Suprapubic skin (tissue), 4 donors: ENCODE measurements at regions not wholly inside any gene's neighbourhood (a gene's known extent, or its start where the extent isn't known, plus 50 kb on each side); places are given as distances from the start of the nearest gene placed in this dataset.

Experiments
- DNase-seq, 2 donors: peaks; one replicate each; pipeline ENCODE4 v3.0.0-alpha.2; 2019; ENCODE audit warnings: low spot score in 2 of 2
- H3K27ac ChIP-seq: fragments of 200-600 bp; sonication (generic); one replicate; pipeline ENCODE4 v1.5.1; 2019
- H3K27me3 ChIP-seq: fragments of 200-600 bp; sonication (generic); one replicate; pipeline ENCODE4 v1.5.1; 2019
- H3K36me3 ChIP-seq: fragments of 200-600 bp; sonication (generic); one replicate; pipeline ENCODE4 v1.5.1; 2019
- H3K4me1 ChIP-seq: fragments of 200-600 bp; sonication (generic); one replicate; pipeline ENCODE4 v1.5.1; 2019
- H3K4me3 ChIP-seq: fragments of 200-600 bp; sonication (generic); one replicate; pipeline ENCODE4 v1.5.1; 2019; ENCODE audit warnings: mild to moderate bottlenecking
- H3K9me3 ChIP-seq: fragments of 200-600 bp; sonication (generic); one replicate; pipeline ENCODE4 v1.5.1; 2019
- CTCF ChIP-seq, 2 donors: fragments of 200-600 bp in 1 of 2; fragments of 450-650 bp in 1 of 2; sonication (generic) in 1 of 2; IDR thresholded peaks; one replicate each; pipeline ENCODE4 v1.5.1; 2016 to 2019; ENCODE audit warnings: antibody characterized with exemption in 2 of 2, mild to moderate bottlenecking in 1 of 2, moderate library complexity in 1 of 2
- EP300 ChIP-seq: sonication (generic); formaldehyde crosslinking; IDR thresholded peaks from one replicate; pipeline ENCODE4 v1.6.1; 2017; ENCODE audit warnings: antibody characterized with exemption
- POLR2A ChIP-seq, 2 donors: fragments of 450-650 bp; IDR thresholded peaks; one replicate each; pipeline ENCODE4 v1.6.1; 2017; ENCODE audit warnings: antibody characterized with exemption in 2 of 2, mild to moderate bottlenecking in 2 of 2, moderate library complexity in 2 of 2
- POLR2AphosphoS5 ChIP-seq, 3 donors: sonication (generic); formaldehyde crosslinking; IDR thresholded peaks; one replicate each; pipeline ENCODE4 v1.6.1; 2017; ENCODE audit warnings: antibody characterized with exemption in 3 of 3
- WGBS: methylation state at CpG from one replicate; pipeline ENCODE4 v1.1.5; 2018; 5-methylcytosine and 5-hydroxymethylcytosine counted together

- Histone ChIP-seq H3K27me3 (no peaks in the 10 kb centered on the region), H3K9me3 (no peaks in the 10 kb centered on the region), H3K4me1 (no peaks in the 10 kb centered on the region), H3K36me3 (no peaks in the 10 kb centered on the region), H3K4me3 (no peak overlapping the region), H3K27ac (no peak overlapping the region)
- 95% methylated on average over 1 of the region's 1 CpG for WGBS
- no peak for TF ChIP-seq EP300
- no peak for TF ChIP-seq POLR2AphosphoS5 (IDR thresholded peaks at IDR 0.05)
- TF ChIP-seq POLR2A (IDR thresholded peaks at IDR 0.05), result no peak
- no peak for TF ChIP-seq CTCF (IDR thresholded peaks at IDR 0.05)
- no peak for DNase-seq
These were observed 621.2 kb upstream of the NRP1 start for GRCh38 chr10:33955676-33956075.

GRCh38 chr10:33952692-33953360, 618.4 kb upstream of the NRP1 start:
- no peak for TF ChIP-seq POLR2A (IDR thresholded peaks at IDR 0.05)
- no peak for TF ChIP-seq POLR2AphosphoS5 (IDR thresholded peaks at IDR 0.05)
- no peak for TF ChIP-seq CTCF (IDR thresholded peaks at IDR 0.05)
- TF ChIP-seq EP300, result no peak
- 91% methylated on average over 8 of the region's 8 CpGs for WGBS
- no peaks in the 10 kb centered on the region for H3K27me3 ChIP-seq

GRCh38 chr10:33950206-33950605, 615.7 kb upstream of the NRP1 start:
- no peaks in the 10 kb centered on the region for H3K27me3 ChIP-seq
- DNase-seq, result no peak
- TF ChIP-seq POLR2AphosphoS5 (IDR thresholded peaks at IDR 0.05), result no peak
- no peak for TF ChIP-seq POLR2A (IDR thresholded peaks at IDR 0.05)
- no peak for TF ChIP-seq CTCF (IDR thresholded peaks at IDR 0.05)
- no peak for TF ChIP-seq EP300
- H3K27ac ChIP-seq, result no peak overlapping the region
- H3K4me3 ChIP-seq, result no peak overlapping the region
- no peaks in the 10 kb centered on the region for H3K4me1 ChIP-seq
- 94% methylated on average over 1 of the region's 1 CpG for WGBS
- H3K36me3 ChIP-seq, result no peaks in the 10 kb centered on the region
- no peaks in the 10 kb centered on the region for H3K9me3 ChIP-seq

More at GRCh38 chr10:33952692-33953360, 618.4 kb upstream of the NRP1 start:
- no peak overlapping the region for H3K4me3 ChIP-seq
- no peaks in the 10 kb centered on the region for H3K9me3 ChIP-seq
- no peaks in the 10 kb centered on the region for H3K4me1 ChIP-seq
- no peak overlapping the region for H3K27ac ChIP-seq
- DNase-seq, result no peak
- H3K36me3 ChIP-seq, result no peaks in the 10 kb centered on the region

DNA sequence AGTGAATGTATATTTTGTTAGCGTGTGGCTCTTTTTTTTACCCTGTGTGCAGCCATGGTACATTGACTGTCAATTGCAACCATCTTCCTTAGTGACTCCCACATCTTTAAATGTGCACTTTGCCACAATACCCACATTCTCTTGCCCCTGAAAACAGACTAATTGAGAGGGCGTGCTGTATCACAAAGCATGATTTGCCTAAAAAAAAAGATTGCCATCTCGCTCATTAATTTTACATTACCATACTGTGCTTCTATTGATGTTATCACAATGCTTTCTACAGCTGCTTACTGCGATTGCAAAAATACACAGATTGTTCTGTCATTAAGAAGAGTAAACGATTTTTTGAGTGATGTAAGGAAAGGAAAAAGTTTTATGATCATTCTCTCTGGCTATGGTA, 613.1 kb upstream of the NRP1 start:
- no peaks in the 10 kb centered on the region for H3K27me3 ChIP-seq
- no peak overlapping the region for H3K27ac ChIP-seq
- H3K4me1 ChIP-seq, result no peaks in the 10 kb centered on the region
- H3K36me3 ChIP-seq, result no peaks in the 10 kb centered on the region
- 68% methylated on average over 5 of the region's 5 CpGs for WGBS
- TF ChIP-seq EP300 (no peak), CTCF (IDR thresholded peaks at IDR 0.05) (no peak), POLR2AphosphoS5 (IDR thresholded peaks at IDR 0.05) (no peak), POLR2A (IDR thresholded peaks at IDR 0.05) (no peak)
- no peaks in the 10 kb centered on the region for H3K9me3 ChIP-seq
- no peak overlapping the region for H3K4me3 ChIP-seq
- DNase-seq, result no peak

DNA sequence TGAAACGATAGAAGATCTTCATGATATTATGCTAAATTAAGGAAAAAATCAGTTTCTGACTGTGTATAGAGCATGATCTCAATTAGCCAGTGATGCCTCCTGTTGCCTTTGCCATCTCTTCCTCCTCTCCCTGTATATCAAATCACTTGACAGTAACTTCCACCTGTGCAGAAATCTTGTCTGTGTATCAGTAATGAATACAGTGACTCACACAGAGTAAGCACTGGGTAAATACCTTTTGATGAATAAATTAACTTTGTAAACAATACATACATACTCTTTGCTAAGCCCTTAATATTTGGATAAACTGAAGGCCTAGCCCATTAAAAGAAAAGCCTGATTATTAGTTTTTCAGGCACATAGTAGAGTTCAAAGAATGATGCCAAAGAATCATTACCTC, 610.6 kb upstream of the NRP1 start:
- H3K4me3 ChIP-seq, result no peak overlapping the region

More for the DNA sequence above, 610.6 kb upstream of the NRP1 start:
- Histone ChIP-seq H3K27ac (no peak overlapping the region), H3K36me3 (no peaks in the 10 kb centered on the region), H3K4me1 (no peaks in the 10 kb centered on the region), H3K9me3 (no peaks in the 10 kb centered on the region), H3K27me3 (no peaks in the 10 kb centered on the region)
- 74% methylated on average over 1 of the region's 1 CpG for WGBS
- no peak for DNase-seq
- TF ChIP-seq CTCF (IDR thresholded peaks at IDR 0.05) (no peak), POLR2A (IDR thresholded peaks at IDR 0.05) (no peak), POLR2AphosphoS5 (IDR thresholded peaks at IDR 0.05) (no peak), EP300 (no peak)
